NCI-H446 treated with DMSO at 0.1 percent for 48 hours (cell line): ENCODE measurements at regions not wholly inside any gene's neighbourhood (a gene's known extent, or its start where the extent isn't known, plus 50 kb on each side); places are given as distances from the start of the nearest gene placed in this dataset.
"Not testable (repeated sequence)": the region's sequence is repeated elsewhere in the genome, so short reads cannot be mapped to it uniquely, and the experiment has no call there.

ENCODE experiments used
- DNase-seq: peaks from one replicate; lab custom pipeline; 2025; lab: John Stamatoyannopoulos, UW

DNA sequence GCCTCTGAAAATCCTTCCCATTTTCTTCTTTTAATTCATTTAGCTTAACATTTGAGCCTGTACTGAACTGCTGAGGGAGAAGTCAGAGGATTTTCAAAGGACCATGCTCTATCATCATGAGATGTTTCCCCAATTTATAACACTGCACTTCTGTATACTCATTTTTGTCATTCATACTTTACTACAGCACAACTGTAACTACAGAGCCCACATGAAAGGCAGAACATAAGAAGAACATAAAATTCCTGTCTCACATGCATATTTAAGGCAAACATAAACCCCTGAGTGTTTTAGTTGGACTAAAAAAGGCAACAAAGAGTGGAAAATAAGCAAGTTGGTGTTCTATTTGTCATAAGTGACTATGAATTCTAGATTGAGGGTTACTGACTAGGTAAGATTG, 237.7 kb upstream of the ARPP21 start:
- DNase-seq: no peak

- no peak for DNase-seq
Observed at GRCh38 chr3:35404571-35404970, 234.8 kb upstream of the ARPP21 start.

DNA sequence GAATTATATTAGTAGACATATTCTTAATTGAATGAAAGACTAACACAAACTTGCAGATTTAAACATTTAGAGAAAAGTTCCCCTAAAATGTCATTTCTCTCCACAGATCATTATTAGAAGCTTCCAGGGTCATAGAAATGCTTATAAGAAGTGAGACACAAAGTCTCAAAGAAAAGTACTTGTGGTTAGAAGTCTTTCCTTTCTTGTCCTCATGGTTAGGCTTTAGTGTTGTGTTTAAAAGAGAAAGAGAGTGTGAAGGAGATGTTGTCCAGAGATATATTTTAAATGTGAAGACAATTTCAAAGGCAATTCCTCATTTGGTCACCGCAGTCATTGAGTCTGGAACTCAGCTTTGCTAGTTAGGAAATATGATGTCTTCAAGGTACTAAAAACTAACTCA, 230.4 kb upstream of the ARPP21 start:
- DNase-seq: no peak

GRCh38 chr3:35409991-35410390, 229.3 kb upstream of the ARPP21 start:
- no peak for DNase-seq

GRCh38 chr3:35413483-35413882, 225.8 kb upstream of the ARPP21 start:
- DNase-seq: no peak

DNA sequence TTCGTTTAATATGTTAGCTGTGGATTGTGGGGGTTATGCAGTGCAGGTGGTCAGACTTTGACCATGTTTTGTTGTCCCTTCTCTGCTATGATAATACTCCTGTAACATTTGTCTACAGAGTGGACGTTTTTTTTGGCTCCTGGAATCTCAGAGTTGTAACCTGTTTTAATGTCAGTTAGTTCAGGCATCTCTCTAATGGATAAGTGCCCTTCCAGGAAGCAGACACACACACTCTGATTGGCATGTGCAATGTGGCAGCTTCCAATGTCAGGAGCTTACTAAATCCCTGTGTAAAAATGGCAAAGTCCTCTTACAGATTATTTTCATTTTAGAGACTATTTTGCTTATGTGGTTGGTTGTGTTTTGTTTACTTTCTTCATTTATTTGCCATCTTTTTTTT, 222.2 kb upstream of the ARPP21 start:
- no peak for DNase-seq

DNA sequence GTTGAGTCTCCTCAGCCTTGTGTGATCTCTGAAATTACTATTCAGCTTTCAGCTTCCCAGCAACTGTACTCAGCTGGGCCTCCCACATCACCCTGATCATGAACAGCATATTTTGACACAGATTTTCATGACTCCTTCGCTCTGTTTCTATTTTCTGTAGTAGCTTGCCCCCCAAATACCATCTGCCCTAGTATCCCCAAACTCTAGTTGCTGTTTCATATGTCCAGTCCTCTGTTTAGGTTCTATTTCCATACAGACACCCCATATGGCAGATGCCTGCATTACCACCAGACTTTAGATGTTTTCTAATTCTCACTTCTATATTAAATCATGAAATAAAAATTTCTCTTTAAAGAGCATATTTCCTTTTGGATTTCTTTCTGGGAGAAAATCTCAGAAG, 217.2 kb upstream of the ARPP21 start:
- DNase-seq: no peak

- peak; percentile 41 for DNase-seq
Observed at GRCh38 chr3:35422836-35423601, 216.3 kb upstream of the ARPP21 start.

- no peak for DNase-seq
Observed at GRCh38 chr3:35426366-35426958, 212.9 kb upstream of the ARPP21 start.

DNA sequence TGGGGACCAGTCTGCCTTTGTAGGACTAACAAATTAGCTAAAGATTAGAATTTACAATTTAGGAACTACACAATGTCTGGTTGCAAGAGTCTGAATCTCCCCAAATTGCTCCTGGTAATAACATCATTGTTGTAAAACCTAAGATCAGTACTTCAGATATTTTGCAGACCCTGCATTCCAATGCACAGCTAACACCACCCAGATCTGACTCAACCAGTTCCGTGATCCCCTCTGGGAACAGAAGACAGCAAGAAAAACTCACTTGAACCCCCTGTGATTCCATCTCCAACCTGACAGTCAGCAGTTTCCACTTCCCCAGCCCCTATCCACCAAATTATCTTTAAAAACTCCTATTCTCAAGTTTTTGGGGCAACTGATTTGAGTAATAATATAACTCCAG, 201.9 kb upstream of the ARPP21 start:
- no peak for DNase-seq

DNA sequence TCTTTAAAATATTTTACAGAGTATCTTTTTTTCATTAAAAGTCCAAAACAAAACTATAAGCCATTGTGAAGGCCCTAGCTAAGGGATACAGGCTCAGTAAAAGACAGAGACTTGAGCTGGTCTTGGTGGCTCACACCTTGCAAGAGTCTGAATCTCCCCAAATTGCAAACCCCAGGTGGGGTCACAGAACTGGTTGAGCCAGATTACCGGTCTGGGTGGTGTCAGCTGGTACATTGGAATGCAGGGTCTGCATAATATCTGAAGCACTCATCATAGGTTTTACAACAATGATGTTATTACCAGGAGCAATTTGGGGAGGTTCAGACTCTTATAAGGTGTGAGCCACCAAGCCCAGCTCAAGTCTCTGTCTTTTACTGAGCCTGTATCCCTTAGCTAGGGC, 201.2 kb upstream of the ARPP21 start:
- no peak for DNase-seq

DNA sequence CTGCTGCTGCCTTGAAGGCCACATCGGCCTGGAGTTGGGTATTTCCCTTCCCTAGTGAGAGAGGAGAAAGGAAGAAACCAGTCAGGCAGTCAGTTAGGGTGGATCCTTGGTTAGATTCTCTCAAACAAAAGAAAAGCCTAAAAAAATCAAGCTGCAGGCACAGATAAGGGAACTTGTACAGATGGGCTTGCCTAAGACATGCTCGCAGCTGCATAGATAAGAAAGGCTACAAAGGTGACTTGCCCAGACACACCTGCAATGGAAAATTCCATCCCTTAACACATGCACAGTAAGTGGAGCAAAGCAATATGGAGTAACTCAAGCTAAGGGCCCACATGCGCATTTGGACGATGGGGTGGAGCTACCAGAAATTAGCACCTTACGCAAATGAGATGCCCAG, 199.7 kb upstream of the ARPP21 start:
- no peak for DNase-seq

- DNase-seq: no peak
Observed at GRCh38 chr3:35440826-35441225, 198.5 kb upstream of the ARPP21 start.

DNA sequence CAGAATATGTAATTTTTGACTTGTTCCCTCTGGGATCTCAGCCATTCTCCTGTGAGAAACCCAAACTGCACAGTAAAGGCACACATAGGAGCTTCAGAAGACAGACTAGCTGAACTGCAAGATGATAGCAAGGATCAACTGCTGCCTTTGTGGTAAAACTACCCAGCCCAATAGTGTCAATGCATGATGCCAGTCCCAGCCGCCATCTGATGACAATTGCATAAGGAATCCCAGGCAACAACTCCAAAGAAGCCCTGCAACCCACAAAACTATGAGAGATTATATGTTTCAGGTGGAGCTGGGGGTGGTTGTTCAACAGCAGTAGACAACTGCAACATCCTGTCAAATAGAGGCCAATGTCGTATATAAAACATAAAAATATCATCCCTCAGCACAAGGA, 192.4 kb upstream of the ARPP21 start:
- DNase-seq: no peak

DNA sequence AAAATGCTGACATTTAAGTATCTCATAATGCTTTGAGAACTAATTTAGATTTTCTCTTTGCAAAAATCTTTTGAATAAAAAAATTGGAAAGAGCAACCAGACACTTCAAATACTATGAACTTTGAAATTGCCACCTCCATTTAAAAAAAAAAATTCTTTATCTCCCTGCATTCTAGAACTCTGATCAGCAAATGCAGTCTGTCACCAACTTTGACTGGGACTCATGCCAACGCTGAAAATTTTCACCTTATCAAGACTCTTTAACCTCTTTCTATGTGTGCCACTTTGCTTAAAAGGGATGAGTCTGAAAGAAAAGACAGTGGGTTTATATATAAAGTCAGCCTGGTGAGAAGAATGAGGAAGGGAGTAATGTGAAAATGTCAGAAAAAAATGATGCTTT, 191.2 kb upstream of the ARPP21 start:
- DNase-seq: no peak

- no peak for DNase-seq
Observed at GRCh38 chr3:35448681-35449080, 190.6 kb upstream of the ARPP21 start.

DNA sequence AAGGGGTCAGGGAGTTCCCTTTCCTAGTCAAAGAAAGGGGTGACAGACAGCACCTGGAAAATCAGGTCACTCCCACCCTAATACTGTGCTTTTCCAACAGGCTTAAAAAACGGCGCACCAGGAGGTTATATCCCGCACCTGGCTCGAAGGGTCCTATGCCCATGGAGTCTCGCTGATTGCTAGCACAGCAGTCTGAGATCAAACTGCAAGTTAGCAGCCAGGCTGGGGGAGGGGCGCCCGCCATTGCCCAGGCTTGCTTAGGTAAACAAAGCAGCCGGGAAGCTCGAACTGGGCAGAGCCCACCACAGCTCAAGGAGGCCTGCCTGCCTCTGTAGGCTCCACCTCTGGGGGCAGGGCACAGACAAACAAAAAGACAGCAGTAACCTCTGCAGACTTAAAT, 184.5 kb upstream of the ARPP21 start:
- DNase-seq: not testable (repeated sequence)

DNA sequence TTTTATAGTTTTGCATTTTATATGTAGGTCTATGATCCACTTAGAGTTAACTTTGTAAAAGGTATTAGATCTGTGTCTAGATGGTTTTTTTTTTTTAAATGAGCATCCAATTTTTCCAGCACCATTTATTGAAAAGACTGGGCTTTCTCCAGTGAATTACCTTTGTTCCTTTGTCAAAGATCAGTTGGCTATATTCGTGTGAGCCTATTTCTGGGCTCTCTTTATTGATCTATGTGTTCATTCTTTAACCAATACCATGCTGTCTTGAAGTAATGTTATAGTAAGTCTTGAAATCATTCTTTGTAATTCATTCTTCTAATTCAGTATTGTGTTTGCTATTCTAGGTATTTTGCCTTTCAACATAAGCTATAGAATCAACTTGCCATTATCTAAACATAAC, 165.4 kb upstream of the ARPP21 start:
- no peak for DNase-seq

DNA sequence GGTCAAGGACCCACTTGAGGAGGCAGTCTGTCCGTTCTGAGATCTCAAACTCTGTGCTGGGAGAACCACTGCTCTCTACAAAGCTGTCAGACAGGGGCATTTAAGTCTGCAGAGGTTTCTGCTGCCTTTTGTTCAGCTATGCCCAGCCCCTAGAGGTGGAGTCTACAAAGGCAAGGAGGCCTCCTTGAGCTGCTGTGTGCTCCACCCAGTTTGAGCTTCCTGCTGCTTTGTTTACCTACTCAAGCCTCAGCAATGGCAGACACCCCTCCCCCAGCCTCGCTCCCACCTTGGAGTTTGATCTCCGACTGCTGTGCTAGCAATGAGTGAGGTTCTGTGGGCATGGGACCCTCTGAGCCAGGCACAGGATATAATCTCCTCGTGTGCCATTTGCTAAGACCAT, 156.8 kb upstream of the ARPP21 start:
- not testable (repeated sequence) for DNase-seq

- DNase-seq: no peak
Observed at GRCh38 chr3:35483131-35483530, 156.2 kb upstream of the ARPP21 start.

GRCh38 chr3:35484929-35485530, 154.3 kb upstream of the ARPP21 start:
- DNase-seq: no peak

GRCh38 chr3:35486295-35486694, 153.0 kb upstream of the ARPP21 start:
- DNase-seq: no peak

GRCh38 chr3:35487376-35487775, 151.9 kb upstream of the ARPP21 start:
- DNase-seq: no peak

DNA sequence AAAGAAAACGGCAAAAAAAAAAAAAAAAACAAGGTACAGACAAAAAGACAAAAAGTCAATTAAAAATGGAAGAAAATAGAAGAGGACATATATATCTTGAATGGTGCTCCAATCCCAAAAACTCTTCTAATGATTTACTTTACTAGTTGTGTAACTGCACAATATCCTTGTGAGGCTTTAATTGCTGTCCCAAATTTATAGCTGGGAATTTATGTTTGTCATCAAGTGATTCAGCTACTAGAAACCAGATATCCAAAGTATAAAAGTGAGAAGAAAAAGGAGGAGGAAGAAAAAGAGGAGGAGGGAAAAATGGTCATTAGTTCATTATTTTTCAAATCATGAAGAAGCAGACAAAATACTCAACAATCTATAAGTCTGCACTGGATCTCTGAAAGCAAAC, 150.8 kb upstream of the ARPP21 start:
- no peak for DNase-seq
